GM21717 (cell line): ENCODE measurements at regions not wholly inside any gene's neighbourhood (a gene's known extent, or its start where the extent isn't known, plus 50 kb on each side); places are given as distances from the start of the nearest gene placed in this dataset.

Experiments
- ATAC-seq: cut with Tn5 transposase; IDR thresholded peaks from one replicate; pipeline ENCODE4 v1.9.1; 2021; ENCODE audit warnings: mild to moderate bottlenecking, moderate library complexity; ENCODE audit not compliant: unreplicated experiment

DNA sequence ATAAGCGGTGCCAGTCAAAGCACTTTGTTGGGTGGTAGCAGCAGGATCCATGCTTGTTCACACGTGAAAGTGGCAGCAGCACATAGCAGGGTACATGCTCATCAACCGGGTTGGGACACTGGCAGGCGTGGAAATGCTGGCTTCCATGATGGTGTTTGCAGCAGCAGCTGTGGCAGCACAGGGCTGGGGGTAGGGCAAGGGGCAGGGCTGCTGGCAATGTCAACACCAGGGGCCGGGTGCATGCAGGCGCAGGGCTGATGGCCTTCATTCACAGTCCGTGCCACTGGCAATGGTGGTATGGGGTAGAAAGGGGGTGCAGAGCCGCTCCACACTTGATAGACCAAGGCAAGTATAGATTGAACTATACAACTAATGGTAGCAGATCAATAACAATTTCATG, 374.7 kb upstream of the FAM241A start:
- no peak for ATAC-seq

DNA sequence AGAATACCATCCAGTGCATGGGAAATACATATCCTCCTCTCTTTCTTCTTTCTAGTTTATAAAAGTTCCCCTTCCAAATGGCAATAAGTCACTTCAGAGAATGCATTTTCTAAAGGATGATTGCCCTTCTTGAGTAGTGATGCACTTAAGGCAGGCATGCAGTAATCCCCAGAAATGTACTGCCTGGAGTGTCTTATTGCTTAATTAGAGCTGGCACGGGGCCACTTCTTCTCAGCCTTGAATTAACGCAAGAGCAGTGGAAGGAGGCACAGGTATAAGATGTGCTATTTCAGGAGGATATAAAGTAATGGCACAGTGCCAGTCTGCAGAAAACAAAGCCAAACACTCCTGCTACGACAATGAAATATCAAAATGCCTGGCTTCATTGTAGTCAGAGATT, 371.4 kb upstream of the FAM241A start:
- no peak for ATAC-seq

DNA sequence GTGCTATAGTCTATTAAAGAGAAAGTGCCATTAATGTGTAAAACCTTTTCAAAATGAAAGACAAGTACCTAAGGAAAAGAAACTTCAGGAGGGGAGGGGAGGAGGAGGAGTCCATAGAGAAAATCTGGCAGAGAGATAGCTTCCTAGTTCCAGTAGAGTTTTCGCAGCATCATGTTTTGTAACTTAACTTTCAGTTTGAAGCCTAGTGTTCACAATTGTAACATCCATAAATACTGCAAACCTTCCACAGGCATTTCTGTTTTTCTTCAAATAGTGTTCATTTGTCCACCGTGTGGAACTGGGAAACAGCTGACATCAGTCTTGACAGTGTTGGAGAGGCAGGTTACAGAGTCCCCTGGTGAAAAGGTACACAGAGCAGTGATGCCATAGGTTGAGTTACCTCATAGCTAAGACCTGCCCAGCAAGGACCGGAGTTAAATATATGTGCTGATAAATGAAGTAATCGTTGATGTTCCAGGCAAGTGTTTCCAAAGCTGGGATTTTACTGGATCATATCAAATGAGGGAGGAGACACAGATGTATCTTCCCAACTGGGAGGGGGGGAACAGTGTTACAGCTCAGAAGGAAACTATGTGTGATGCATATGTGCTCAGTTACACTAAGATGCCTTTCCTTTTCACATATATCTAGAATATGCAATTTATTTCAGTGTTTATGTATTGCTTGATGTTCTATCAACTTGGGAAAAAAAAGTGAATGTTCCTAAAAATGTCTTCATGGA, 369.5 kb upstream of the FAM241A start:
- ATAC-seq, result no peak

DNA sequence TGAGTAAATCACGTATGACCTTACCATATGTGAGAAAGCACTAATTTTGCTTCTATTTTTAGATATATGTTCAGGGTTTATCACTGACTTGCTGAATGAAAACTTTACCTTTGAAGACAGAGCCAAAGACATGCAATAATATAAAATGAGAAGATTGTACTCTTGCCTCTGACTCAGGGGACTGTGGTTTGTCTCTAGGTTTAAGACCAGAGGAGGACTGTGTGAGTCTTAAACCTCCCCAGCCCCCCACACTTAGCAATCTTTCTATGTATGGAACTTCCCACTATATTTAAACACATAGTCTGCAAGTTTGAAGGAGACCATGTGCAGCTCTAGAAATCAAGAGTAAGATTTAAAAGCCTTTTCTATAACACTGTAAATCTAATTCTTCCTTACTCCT, 368.7 kb upstream of the FAM241A start:
- ATAC-seq, result no peak

DNA sequence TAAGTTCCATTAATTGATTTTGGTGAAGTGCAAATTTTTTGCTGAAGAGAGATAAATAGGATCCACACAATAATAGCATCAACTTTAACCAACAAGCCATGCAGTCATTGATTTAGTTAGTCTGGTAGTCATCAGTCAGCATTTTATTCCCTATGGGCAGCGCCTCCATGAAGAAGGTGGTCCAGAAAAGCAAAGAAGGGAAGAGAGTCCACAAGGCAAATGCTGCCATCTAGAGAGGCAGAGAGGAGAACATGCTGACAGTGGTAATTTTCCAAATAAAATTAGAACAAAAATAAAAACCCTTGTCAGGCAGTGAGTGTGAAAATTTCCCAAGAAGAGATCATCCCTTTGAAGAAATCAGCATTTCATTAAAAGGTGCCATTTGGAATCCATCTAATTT, 366.7 kb upstream of the FAM241A start:
- ATAC-seq, result no peak

DNA sequence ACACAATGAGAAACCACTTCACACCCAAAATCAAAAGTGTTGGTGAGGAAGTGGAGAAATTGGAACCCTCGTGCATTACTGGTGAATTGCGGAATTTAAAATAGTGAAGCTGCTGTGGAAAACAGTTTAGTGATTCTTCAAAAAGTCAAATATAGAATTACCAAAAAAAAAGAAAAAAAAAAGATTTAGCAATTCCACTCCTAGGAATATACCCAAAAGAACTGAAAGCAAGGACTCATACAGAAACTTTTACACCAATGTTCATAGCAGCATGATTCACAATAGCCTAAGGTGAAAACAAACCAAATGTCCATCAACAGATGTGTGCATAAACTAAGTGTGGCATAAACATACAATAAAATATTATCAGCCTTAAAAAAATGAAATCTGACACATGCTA, 364.3 kb upstream of the FAM241A start:
- no peak for ATAC-seq

DNA sequence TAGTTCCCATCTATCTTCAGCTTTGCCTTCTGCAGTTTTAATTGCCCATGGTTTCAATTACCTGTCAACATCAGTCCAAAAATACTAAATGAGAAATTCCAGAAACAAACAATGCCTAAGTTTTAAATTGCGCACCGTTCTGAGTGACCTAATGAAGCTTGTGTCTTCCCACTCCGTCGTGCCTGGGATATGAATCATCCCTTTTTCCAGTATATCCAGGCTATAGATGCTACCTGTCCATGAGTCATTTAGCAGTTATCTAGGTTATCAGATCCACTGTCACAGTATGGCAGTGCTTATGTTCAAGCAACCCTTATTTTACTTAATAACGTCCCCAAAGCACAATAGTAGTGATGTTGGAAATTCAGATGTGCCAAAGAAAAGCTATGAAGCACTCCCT, 363.6 kb upstream of the FAM241A start:
- ATAC-seq, result no peak

DNA sequence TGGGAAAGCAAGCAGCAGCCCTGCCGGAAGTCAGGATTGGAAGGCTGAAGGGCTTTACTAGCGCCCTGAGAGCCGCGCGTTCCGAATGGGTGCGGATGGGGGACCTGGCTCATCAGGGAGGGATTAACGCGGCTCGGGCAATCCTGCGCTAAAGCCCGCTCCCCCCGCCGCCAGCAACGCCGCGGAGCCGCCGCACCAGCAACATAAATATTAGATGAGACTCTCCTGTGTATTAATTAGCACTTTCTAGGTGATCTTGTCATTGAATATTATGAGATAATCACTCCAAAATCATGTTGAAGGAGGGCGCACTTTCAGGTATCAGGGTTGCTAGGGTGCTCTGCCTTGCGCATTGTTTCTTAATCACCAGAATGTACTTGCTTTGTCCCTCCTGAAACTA, 357.2 kb upstream of the FAM241A start:
- no peak for ATAC-seq

DNA sequence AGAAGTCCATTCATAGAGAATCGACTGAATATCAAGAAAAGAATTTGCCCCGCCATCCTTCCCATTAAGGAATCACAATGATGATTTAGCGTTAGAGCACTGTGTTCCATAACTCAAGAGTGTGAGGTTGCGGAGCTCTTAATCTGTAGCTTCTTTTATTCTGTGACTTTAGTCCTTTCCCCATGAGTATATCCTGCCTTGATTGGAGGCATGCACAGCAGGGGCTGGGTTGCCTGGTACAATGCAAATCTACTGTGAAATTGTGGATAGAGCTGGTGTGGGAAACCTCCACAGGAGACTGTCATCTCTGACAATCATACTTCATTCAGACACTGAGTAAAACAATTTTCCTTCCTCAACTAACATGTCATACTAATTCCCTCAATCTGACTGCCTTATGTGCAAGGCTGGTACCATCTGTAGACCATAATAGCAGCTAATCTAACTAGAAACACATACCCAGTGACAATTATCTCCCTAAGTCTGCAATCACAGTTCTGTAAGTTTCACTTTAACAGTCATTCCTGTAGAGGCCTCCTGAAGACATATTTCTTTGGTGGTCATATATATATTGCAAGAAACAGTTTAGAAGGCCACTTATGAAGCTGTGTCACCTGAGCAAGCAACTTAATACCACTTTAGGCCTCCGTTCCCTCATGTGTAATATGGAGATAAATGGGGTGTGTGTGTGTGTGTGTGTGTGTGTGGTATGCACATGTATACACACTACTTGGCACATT, 355.2 kb upstream of the FAM241A start:
- ATAC-seq, result no peak

DNA sequence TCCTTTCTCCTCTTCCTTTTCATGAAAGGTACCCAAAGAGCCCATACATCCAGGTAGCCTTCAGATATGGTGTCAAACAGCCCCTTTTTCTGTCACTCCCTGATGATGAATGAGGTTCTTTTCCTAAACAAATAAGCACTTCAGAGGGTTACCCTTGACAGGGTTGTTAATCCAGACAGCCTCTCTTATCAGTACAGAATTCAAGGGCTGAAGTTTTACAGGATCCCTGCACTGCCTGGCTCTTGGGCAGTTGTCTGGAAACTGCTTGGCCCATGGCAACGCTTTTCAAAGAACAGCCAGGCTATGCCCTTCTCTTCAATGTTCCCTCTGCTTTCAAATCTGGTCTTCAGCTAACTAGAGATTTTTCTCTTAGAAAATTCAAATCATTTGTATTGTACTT, 352.6 kb upstream of the FAM241A start:
- ATAC-seq, result no peak

DNA sequence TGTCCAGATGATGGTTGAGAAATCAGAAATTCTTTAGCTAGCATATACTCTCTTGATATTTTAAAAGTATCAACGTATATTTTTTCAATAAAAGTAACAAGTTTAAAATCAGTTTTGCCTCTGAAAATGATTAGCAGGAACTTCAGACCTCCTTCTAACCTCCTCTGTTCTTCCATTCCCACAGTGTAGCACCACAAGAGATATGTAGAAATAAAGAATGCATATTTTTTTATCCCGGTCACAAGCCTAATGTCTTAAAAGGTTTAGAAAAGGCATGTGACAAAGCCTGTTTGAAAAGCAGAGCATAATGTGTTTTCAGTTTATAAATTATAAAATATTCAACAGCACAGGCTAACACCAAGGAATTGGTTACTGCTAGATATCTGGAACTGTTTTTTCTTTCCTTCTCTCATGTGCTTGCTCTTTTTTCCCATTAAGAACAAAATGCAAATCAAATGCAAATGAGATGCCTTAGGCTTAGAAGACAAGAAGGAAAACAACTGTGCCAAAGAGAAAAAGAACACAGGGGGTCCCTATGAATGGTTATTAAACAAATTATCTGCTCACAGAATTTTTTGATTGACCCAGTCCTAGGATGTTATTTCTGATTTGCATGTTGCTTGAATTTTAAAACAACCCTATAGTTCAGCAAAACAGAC, 351.7 kb upstream of the FAM241A start:
- no peak for ATAC-seq

DNA sequence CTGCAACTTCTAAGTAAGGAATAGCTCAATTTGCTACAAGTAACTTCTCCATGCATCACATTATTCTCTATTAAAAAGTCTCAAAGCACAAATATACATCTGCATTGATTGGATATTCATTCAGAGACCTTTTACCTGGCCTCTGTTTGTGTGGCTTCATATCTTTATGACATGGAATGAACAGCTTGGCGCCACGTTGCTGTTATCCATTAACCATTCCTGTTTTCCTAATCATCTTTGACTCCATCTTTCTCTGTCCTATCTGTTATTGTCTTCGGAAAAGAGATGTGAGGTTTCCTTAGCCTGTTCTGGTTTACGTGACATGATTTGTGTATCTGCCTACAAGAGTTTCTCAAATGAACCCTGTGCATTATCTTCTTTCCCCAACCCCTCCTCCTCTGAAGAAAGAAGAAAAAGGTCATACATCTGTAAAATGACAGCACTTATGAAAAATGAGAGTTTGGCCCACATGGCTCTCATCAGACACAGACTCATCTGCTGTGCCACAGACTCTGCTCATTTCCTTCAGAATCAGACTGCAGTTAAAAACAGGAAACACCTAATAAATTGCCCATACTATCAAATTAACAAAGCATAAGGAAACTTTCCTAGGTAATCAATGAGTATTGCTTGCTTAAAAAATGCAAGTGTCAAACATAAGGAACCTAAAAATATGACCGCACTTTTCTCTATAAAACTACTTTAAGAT, 347.6 kb upstream of the FAM241A start:
- no peak for ATAC-seq

DNA sequence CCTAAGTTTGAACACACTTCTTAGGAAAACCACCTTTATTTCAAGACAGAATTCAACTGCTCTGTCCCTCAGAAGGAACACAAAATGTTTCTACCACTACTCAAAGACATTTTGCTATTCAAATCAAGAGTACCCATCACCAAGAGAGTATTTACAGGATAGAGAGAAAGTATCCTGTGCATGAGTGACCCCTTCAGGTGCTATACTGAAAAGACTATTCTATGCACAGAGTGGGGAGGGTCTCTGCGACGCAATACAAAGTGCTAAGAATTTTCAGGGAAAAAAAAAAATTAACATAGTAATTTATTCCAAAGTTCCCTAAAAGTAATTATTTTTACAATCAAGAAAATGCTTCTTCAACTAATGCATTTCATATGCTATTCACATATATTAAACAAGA, 346.4 kb upstream of the FAM241A start:
- ATAC-seq, result no peak

DNA sequence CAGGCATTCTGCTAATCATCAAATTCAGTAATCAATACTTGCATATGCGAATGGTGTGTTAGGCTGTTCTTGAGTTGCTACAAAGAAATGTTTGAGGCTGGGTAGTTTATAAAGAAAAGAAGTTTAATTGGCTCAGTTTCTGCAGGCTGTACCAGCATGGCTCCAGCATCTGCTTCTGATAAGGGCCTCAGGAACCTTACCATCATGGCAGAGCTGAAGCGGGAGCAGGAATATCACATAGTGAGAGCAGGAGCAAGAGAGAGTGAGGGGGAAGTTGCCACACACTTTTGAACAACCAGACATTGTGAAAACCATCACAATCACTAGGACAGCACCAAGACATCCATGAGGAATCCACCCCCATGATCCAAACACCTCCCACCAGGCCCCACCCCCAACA, 344.7 kb upstream of the FAM241A start:
- no peak for ATAC-seq

DNA sequence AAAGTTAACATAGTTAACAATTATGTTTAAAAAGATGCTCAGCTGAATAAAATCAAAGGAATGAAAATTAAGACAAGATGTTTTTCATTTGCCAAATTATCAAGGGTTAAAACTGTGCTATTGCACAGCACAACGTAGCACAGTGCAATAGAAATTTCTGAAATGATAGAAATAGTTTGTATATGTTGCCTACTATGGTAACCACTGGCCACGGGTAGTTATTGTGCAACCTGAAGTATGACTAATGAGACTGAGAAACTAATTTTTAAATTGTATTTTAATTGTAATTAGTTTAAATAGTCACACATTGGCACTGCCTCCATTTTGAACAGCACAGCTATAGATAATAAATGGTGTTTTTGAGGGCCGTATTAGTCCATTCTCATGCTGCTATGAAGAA, 343.1 kb upstream of the FAM241A start:
- no peak for ATAC-seq

DNA sequence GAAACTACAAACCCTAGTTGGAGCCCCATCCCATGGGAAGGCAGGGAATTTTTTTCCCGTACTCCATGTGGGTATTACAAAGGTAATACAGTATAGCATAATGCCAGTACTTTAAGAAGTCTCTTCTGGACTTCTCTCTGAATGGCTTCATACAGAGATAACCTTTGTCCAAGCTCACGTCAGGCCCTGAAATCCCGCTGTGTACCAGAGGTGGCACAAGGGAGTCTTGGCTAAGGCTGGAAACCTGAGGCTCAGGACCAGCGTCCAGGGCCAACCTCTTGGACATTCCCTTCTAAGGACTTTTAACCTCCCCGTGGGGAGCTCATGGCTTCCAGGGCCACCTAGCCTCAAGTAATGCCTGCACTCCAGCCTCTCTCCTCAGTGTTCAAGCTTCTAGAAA, 338.9 kb upstream of the FAM241A start:
- no peak for ATAC-seq

DNA sequence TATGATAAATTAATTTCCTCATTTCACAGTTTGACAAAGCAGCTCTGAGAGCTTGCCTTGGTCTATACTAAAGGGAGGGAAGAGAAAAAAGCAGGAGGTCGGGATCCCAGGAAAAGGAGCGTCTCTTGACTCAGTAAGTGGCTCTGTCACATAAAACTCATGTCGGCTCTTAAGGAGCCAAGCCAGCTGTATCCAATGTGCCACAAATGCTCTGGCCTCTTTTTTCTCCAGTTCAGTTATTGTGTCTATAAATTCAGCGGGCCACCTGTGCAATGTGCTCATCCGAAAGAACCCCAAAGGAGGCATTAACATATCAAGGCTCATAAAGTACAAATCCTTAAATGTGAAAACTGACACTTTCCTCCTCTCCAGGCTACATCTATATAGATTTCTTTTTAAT, 337.7 kb upstream of the FAM241A start:
- ATAC-seq, result no peak

DNA sequence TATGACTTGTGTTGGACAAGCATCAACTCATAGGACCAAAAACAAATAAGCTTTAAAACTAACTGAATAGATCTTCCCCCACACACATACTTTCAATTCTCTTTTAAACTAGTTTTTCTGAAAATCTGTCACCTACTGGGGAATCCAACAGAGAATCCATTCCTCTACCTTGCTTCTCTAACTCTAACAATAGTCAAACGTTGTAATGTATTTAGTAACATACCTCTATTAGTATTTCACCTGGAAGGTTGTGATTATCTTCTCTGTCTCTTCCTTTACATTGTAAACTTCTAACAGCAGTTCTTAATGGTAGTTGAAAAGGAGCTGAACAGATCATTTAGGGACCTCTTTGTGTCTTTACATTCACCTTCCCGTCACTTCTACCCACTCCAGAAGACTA, 337.1 kb upstream of the FAM241A start:
- ATAC-seq, result no peak

DNA sequence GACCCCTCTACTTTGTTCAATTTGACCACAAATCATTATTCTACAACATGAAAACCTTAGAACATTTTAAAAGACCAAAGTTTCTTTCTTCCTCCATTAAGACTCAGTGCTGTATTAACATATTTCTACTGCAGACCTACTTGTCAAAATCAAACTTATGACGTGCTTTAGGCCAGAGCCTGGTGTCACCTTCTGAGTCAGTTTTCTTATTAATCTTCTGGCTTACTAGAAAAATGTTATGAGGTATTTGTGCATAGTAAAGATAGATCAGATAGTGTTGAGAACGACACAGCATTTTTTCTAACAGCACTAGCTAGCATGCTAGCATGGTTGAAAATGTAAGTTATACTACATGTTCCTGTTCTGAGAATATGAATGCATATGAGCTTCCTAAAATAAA, 333.6 kb upstream of the FAM241A start:
- ATAC-seq, result no peak

DNA sequence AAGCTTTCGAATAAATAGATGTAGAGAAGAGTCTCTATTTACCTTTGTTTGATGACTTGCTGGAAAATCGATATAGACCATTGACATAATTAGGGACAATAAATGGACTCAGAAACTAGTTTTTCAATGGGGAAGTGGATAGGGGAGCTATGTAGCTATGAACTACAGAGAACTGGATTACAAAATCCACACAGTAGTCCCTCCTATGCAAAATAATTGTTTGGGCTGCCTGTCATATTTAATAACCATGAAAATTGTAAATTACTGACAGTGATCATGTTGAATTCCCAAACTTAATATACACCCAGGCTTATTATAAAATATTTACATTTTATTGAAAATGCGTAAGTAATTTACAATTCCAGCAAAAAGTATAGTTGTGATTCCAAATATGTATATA, 333.1 kb upstream of the FAM241A start:
- ATAC-seq, result no peak

DNA sequence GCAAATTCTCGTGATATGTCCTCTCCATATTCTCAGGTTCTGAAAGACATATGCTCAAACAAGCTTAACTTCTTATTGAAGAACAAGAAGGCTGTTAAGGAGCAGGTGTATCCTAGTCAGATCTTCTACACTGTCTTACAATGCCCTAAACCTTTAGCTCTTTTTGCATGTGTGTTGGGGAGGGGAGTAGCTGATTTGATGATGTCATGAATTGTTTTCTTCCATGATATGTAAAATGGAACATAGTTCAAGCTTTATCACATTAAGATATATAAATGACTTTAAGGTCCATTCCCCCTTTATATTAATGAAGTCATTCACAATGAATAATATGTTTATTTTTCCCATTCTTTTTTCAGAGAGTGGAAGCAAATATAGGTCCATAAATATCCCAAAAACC, 332.5 kb upstream of the FAM241A start:
- no peak for ATAC-seq
